Activated CD4-positive, alpha-beta memory T cell treated with anti-CD3 and anti-CD28 coated beads for 36 hours (primary cell): ENCODE measurements at regions not wholly inside any gene's neighbourhood (a gene's known extent, or its start where the extent isn't known, plus 50 kb on each side); places are given as distances from the start of the nearest gene placed in this dataset.
"Not testable (repeated sequence)": the region's sequence is repeated elsewhere in the genome, so short reads cannot be mapped to it uniquely, and the experiment has no call there.

Experiments used
- CTCF ChIA-PET: fragments of 350-600 bp; sonication (Branson Sonifier 250); formaldehyde crosslinking; loops from one replicate; lab custom pipeline; 2021; ENCODE audit warnings: antibody characterized with exemption, inconsistent platforms; lab: Charles Lee
- POLR2A ChIA-PET: fragments of 350-600 bp; sonication (Branson Sonifier 250); formaldehyde crosslinking; loops from one replicate; lab custom pipeline; 2021; ENCODE audit warnings: antibody characterized with exemption; lab: Charles Lee
- DNase-seq: peaks from one replicate; pipeline ENCODE4 v3.0.0-alpha.2; 2020
- H3K27ac Mint-ChIP-seq: one replicate; pipeline ENCODE4 v1.8.0; 2021; ENCODE audit warnings: mixed read lengths
- H3K27me3 Mint-ChIP-seq: one replicate; pipeline ENCODE4 v1.8.0; 2021; ENCODE audit warnings: mixed read lengths
- H3K36me3 Mint-ChIP-seq: one replicate; pipeline ENCODE4 v1.8.0; 2021; ENCODE audit warnings: mixed read lengths
- H3K4me1 Mint-ChIP-seq: one replicate; pipeline ENCODE4 v1.8.0; 2021; ENCODE audit warnings: low read depth, mixed read lengths
- H3K4me3 Mint-ChIP-seq: one replicate; pipeline ENCODE4 v1.8.0; 2021; ENCODE audit warnings: mild to moderate bottlenecking, mixed read lengths
- H3K9me3 Mint-ChIP-seq: one replicate; pipeline ENCODE4 v1.8.0; 2021; ENCODE audit warnings: mixed read lengths
- intact Hi-C: fragments of 100-400 bp; cut with micrococcal nuclease; formaldehyde crosslinking; loops from one replicate; pipeline ENCODE4 v1.15.1; 2023

DNA sequence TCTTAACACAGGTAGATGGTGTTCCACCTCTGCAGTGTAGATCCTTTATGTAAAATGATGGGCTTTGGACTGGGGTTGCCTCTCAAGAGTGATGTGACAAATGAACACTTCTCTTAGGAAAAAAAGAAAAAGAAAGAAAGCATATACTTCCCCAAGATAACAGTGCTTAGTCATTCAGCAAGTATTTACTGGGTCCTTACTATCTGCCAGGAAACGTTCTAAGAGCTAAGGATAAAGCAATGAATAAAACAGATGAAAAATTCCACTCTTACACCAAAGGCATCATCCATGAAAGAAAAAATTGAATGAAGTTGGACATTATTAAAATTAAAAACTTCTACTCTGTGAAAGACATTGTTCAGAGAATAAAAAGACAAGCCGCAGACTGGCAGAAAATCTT is 177.3 kb downstream of the C7orf25 start:
- H3K9me3 Mint-ChIP-seq = no peaks in the 10 kb centered on the region
- H3K27me3 Mint-ChIP-seq = no peaks in the 10 kb centered on the region
- no peaks in the 10 kb centered on the region for H3K36me3 Mint-ChIP-seq
- ChIA-PET POLR2A (no interaction called here), CTCF (no interaction called here)
- H3K4me1 Mint-ChIP-seq = no peaks in the 10 kb centered on the region
- DNase-seq = no peak
- H3K27ac Mint-ChIP-seq = no peak overlapping the region
- no peak overlapping the region for H3K4me3 Mint-ChIP-seq
- intact Hi-C loops = no loop called here

DNA sequence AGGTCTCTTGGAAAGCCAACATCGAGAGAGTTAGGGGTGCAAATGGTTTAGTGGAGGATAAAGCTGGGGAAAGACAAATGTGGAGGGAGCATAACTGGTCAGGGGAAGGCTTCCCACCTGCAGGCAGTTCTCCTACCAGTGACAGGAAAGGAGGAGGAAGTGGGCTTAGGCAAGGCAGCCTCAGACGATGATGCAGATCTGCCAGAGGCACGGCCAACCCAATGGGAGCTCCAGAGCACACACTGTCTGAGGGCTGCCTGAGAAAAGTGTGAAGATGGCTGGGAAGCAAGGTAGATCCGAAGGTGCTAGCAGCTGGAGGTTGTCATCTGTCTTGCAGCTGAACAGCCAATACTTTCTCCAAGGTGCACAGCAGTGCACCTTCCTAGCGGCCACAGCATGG is 178.8 kb downstream of the C7orf25 start:
- intact Hi-C loops = no loop called here
- Mint-ChIP-seq H3K36me3 (no peaks in the 10 kb centered on the region), H3K27me3 (no peaks in the 10 kb centered on the region), H3K27ac (no peak overlapping the region), H3K9me3 (no peaks in the 10 kb centered on the region), H3K4me1 (no peaks in the 10 kb centered on the region), H3K4me3 (no peak overlapping the region)
- ChIA-PET CTCF (interaction anchor here (1.3 kb wide), 1 partner anchor 792 kb away, joined by 3 read pairs; no protein-coding TSS in a partner anchor), POLR2A (no interaction called here)
- no peak for DNase-seq

DNA sequence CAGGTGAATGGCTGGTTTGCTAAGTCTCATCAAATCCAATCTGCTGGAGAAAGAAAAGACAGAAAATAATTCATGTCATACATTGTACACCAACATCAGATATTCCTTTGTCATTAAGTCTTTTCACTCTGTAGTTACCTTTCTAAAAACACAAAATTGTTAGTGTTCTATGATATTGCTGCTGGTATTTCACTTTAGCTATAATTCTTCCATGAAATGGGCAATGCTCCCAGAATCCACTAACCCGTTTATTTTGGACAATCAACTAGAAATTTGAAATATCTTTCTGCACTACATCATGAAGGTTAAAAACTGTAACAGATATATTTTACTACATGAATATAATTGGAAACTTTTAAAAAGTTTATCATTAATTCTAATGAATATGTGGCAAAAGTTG is 181.3 kb downstream of the C7orf25 start:
- ChIA-PET CTCF (no interaction called here), POLR2A (no interaction called here)
- H3K27ac Mint-ChIP-seq = no peak overlapping the region

DNA sequence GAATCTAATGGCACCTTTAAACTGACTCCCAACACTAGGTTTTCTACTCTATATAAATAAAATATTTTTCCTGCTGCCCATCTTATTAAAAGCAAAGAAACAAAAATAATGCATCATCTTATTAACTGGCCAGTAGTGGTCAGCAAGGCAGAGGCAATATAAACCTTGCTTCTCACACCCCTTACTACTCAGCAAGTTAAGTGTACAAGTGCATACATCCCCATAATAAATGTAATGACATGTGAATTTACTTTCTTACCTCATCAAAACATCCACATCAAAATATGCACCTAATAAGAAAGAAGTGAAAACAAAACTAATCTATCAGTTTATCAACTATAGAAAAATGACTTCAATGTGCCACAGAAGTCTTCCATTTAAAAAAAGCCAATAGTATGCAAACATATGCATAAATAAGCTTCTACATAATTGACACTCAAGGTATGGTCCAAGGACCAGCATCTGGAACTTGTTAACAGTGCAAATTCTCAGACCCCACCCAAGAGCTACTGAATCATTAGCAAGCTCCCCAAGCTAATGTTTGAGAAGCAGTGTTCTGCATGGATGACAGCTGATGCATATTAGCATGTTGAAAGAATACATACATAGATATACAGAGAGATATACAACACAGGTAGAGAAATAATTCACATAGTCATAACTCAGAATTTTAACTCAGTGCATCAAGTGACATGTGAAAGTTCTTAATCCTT is 182.7 kb downstream of the C7orf25 start:
- H3K36me3 Mint-ChIP-seq = no peaks in the 10 kb centered on the region
- ChIA-PET CTCF (no interaction called here), POLR2A (no interaction called here)
- DNase-seq = no peak
- no peaks in the 10 kb centered on the region for H3K4me1 Mint-ChIP-seq
- no peak overlapping the region for H3K4me3 Mint-ChIP-seq
- H3K27ac Mint-ChIP-seq = no peak overlapping the region
- intact Hi-C loops = no loop called here
- no peaks in the 10 kb centered on the region for H3K27me3 Mint-ChIP-seq
- H3K9me3 Mint-ChIP-seq = no peaks in the 10 kb centered on the region

More for the DNA sequence above, 181.3 kb downstream of the C7orf25 start:
- H3K9me3 Mint-ChIP-seq = no peaks in the 10 kb centered on the region
- H3K4me1 Mint-ChIP-seq = no peaks in the 10 kb centered on the region
- DNase-seq = no peak
- H3K4me3 Mint-ChIP-seq = no peak overlapping the region
- intact Hi-C loops = no loop called here
- no peaks in the 10 kb centered on the region for H3K36me3 Mint-ChIP-seq
- H3K27me3 Mint-ChIP-seq = no peaks in the 10 kb centered on the region

DNA sequence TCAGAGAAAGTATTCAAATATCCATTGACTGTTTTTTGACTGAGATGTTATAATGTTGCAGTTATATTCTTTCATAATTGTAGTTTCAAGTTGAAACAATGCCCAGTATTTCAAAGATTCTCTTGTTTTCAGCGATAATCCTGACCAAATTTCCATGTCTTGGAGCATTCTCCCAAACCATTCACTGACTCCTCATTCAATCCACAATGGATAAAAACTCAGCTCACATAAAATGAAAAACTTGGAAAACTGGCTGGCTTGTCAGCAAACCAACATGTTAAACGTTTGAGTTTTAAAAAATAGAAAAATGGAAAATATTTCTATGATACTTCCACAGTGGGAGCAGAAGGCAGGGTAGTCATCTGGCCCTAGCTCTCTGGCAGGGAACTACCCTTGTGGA is 184.4 kb downstream of the C7orf25 start:
- intact Hi-C loops = no loop called here

DNA sequence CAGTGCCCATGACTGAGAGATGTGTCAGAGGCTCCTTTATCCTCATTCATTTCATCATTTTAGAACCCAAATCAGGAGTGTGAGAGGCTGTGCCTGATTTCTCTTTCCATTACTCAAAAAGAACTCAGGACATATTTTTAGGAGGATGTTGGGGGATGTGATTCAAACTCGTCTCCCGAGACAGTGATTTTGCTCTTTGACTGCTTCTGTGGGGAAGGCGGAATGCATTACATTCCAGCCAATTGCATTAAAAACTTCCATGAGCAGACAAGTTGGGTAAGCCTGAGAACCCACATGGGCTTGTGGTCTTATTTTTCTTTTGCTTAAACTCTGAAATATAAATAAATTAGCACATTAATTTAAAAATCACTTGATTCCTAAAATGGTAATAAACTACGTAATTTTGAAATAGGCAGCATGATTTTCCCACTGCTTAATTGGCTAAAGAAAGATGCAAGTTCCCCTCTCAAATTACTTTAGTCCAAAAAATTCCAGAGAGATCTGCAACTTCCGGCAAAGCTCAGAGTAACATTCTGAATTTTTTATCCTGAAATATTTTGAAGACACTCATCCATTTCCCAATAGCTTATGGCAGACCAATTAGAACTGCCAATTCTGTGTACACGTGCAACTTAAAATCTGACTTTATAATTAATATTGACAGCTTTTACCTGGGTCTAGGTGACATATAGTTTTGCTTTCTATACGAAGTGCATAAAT is 185.6 kb downstream of the C7orf25 start:
- CTCF ChIA-PET = no interaction called here
- H3K4me3 Mint-ChIP-seq = no peak overlapping the region
- peaks cover 1% of the 10 kb centered on the region for H3K27me3 Mint-ChIP-seq
- no peaks in the 10 kb centered on the region for H3K36me3 Mint-ChIP-seq
- H3K9me3 Mint-ChIP-seq = no peaks in the 10 kb centered on the region
- POLR2A ChIA-PET = no interaction called here
- intact Hi-C loops = no loop called here
- no peaks in the 10 kb centered on the region for H3K4me1 Mint-ChIP-seq
- no peak overlapping the region for H3K27ac Mint-ChIP-seq
- no peak for DNase-seq

More for the DNA sequence above, 184.4 kb downstream of the C7orf25 start:
- DNase-seq = no peak
- Mint-ChIP-seq H3K4me1 (no peaks in the 10 kb centered on the region), H3K27me3 (no peaks in the 10 kb centered on the region), H3K4me3 (no peak overlapping the region), H3K36me3 (no peaks in the 10 kb centered on the region), H3K9me3 (no peaks in the 10 kb centered on the region), H3K27ac (no peak overlapping the region)
- ChIA-PET POLR2A (no interaction called here), CTCF (no interaction called here)

DNA sequence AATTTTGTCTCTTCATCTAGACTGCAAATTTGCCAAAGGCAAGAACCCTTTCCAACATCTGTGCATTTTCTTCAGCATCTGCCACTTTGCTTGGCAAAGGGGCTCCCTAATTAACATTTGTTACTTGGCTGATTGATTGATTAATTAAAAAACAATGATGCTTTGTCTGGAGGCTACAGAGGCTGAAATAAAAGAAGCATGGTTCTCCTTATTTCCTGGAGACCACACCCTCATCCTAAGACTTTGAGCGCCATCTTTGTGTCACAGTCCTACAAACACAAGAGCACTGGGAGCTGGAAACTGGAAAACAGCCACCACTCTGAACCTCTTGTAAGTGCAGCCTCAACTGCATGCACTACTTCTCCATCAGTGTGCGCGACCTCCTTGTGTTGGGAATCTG is 189.2 kb downstream of the C7orf25 start:
- Mint-ChIP-seq H3K36me3 (no peaks in the 10 kb centered on the region), H3K27ac (no peak overlapping the region), H3K9me3 (no peaks in the 10 kb centered on the region), H3K27me3 (peaks cover 1% of the 10 kb centered on the region), H3K4me3 (no peak overlapping the region), H3K4me1 (no peaks in the 10 kb centered on the region)
- no peak for DNase-seq
- intact Hi-C loops = no loop called here
- ChIA-PET POLR2A (no interaction called here), CTCF (no interaction called here)

DNA sequence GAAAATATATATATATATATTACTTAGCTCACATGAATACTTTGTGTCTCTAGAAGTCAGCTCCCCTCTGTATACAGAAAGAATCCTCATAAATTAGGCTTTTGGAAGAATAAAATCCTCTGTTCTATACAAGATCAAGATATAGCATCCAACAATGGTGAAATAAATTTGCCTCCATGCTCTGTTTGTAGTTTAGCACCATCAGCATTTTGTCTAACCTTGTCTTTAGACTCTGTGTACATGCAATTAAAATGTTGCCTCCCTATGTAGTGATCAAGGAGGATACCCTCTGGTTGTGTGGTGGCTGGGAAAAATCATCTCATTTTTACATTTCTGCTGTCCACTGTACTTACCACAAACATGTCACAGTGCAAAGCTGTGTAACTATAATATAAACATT is 189.7 kb downstream of the C7orf25 start:
- no peak for DNase-seq
- no peaks in the 10 kb centered on the region for H3K4me1 Mint-ChIP-seq
- intact Hi-C loops = no loop called here
- POLR2A ChIA-PET = no interaction called here
- H3K9me3 Mint-ChIP-seq = no peaks in the 10 kb centered on the region
- CTCF ChIA-PET = no interaction called here
- no peaks in the 10 kb centered on the region for H3K36me3 Mint-ChIP-seq
- no peak overlapping the region for H3K4me3 Mint-ChIP-seq
- no peak overlapping the region for H3K27ac Mint-ChIP-seq
- H3K27me3 Mint-ChIP-seq = peaks cover 1% of the 10 kb centered on the region

DNA sequence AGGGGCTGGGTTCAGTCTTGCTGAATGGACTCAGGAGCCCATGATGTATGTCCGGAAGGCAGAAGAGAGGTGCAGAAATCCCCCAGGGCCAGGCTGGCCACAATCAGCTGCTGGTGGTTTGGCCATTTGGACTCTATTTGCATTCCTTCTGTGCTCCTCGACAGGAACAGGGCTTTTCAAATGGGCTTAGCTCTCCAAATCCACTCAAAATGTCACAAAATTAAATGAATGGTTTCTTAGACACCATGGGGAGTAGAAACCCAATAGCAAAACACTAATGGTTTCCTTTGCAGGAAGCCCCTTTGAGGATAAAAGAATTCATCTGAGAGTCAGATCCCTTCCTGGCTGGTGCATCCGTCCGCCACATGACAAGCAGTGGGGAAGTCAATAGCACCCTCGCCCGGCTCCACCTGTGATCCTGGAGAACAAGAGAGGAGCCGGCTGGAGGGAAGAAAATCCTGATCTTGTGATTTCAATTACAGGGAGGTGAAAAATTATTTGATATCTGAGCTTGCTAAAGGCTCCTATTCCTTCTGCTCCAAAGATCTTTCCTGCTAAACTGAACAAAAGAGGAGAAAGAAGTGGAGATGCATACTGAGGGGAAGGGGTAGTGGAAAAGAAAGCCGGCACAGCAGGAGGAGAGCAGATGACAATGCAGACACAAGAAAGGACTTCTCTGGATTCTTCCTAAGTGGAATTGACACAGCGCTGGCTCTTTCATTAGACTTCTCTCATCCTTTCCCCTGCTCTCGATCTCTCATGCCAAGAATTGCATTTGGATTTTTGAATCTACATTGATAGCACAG is 190.7 kb downstream of the C7orf25 start:
- intact Hi-C loops = no loop called here
- no peaks in the 10 kb centered on the region for H3K36me3 Mint-ChIP-seq
- no peak for DNase-seq
- ChIA-PET CTCF (no interaction called here), POLR2A (no interaction called here)
- no peak overlapping the region for H3K4me3 Mint-ChIP-seq
- H3K9me3 Mint-ChIP-seq = no peaks in the 10 kb centered on the region
- H3K27ac Mint-ChIP-seq = no peak overlapping the region
- H3K27me3 Mint-ChIP-seq = peaks cover 1% of the 10 kb centered on the region
- H3K4me1 Mint-ChIP-seq = no peaks in the 10 kb centered on the region

DNA sequence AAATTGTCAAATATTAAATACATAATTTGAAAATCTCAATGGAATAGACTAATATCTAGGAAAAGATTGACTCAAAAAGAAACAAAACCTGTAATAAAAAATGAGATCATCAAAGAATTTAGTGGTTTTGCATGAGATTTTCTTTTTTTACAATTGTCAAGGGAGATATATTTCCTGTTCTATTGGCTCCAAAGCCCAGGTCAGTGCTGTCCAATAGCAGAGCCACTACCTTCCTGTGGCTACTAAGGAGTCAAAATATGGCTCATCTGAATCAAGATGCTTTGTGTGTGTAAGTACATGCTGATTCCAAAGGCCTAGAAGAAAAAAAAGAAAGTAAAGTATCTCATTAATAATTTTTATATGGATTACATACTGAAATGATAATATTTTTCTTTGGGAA is 191.9 kb downstream of the C7orf25 start:
- ChIA-PET CTCF (no interaction called here), POLR2A (no interaction called here)
- H3K9me3 Mint-ChIP-seq = no peaks in the 10 kb centered on the region
- DNase-seq = no peak
- H3K27me3 Mint-ChIP-seq = peaks cover 1% of the 10 kb centered on the region
- no peaks in the 10 kb centered on the region for H3K4me1 Mint-ChIP-seq
- no peak overlapping the region for H3K4me3 Mint-ChIP-seq
- no peak overlapping the region for H3K27ac Mint-ChIP-seq
- intact Hi-C loops = no loop called here
- H3K36me3 Mint-ChIP-seq = no peaks in the 10 kb centered on the region

DNA sequence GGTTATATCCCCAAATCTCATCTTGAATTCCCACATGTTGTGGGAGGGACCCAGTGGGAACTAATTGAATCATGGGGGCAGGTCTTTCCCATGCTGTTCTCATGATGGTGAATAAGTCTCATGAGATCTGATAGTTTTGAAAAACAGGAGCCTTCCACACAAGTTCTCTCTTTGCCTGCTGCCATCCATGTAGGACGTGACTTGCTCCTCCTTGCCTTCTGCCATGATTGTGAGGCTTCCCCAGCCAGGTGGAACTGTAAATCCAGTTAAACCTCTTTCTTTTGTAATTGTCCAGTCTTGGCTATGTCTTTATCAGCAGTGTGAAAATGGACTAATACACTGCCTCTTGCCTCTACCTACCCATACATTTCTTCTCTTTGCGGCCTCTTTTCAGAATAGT is 193.4 kb downstream of the C7orf25 start:
- H3K27ac Mint-ChIP-seq, DNase-seq, H3K4me1 Mint-ChIP-seq, H3K27me3 Mint-ChIP-seq, H3K4me3 Mint-ChIP-seq, H3K9me3 Mint-ChIP-seq, intact Hi-C loops, H3K36me3 Mint-ChIP-seq, CTCF ChIA-PET, POLR2A ChIA-PET: not testable (repeated sequence)

DNA sequence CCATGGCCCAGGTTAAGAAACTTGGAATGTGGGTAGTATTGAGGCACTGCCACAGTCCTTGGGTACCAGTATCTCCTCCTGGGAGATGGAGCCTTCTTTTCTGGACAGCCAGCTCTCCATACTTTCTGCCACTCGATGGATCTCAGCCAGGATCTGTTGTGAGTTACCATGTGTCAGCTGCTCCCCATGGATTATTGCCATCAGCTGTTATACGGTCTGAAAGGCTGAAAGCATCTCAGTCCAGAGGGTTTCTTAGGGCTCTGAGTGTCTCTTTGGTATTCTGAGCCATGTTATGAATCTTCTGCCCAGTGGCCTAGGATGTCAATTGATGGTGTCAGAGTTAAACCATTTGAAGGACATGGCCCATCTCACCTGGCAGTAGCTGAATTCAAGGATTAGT is 197.5 kb downstream of the C7orf25 start:
- Mint-ChIP-seq H3K4me3 (no peak overlapping the region), H3K4me1 (no peaks in the 10 kb centered on the region), H3K9me3 (peaks cover 7% of the 10 kb centered on the region), H3K27me3 (no peaks in the 10 kb centered on the region), H3K36me3 (no peaks in the 10 kb centered on the region), H3K27ac (no peak overlapping the region)
- intact Hi-C loops = no loop called here
- no peak for DNase-seq
- ChIA-PET POLR2A (no interaction called here), CTCF (interaction anchor here (1.5 kb wide), 1 partner anchor 31 kb away, joined by 3 read pairs; no protein-coding TSS in a partner anchor)
